DND-41 (cell line): ENCODE measurements at regions not wholly inside any gene's neighbourhood (a gene's known extent, or its start where the extent isn't known, plus 50 kb on each side); places are given as distances from the start of the nearest gene placed in this dataset.

Experiments used
- EZH2 ChIP-seq: IDR thresholded peaks from 3 replicates; pipeline ENCODE4 v1.6.1; 2012; ENCODE audit warnings: borderline replicate concordance, low read depth, mild to moderate bottlenecking, moderate library complexity, low read length, inconsistent platforms; ENCODE audit not compliant: severe bottlenecking
- TF ChIP-seq, protein P1 (sequence below): IDR thresholded peaks from 2 replicates; pipeline ENCODE4 v1.5.1; 2012; ENCODE audit warnings: borderline replicate concordance, low read length, moderate library complexity, mild to moderate bottlenecking; ENCODE audit not compliant: poor library complexity, severe bottlenecking; ENCODE audit errors: extremely low read depth

DNA sequence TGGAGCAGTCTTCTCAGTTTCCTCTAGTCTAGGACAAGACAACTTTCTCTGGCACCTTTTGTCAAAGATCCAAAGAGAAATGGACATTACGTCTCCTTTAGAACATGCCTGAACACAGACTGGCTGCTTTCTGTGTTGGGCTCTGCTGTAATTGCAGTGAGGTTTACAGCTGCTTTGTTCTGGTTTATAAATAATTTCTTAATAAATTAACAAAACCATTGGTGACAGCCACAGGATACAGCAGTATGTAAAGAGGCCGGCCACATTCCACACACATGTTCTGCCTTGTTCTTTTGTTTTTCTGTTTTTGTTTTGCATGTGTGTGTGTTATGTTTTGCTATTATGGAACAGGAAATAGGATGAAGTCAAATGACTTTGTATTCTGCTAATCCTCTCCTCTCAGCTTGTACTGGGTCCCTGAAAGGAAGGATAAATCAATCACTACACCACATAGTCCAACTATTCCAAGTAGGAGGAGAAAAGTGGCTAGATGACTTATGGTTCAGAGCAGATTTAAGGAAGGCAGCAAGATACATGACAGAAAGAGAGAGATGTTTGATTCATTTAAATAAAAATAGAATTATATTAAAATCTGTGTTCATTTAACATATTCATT, 161.5 kb upstream of the ESRRG start:
- TF ChIP-seq, protein P1, sequence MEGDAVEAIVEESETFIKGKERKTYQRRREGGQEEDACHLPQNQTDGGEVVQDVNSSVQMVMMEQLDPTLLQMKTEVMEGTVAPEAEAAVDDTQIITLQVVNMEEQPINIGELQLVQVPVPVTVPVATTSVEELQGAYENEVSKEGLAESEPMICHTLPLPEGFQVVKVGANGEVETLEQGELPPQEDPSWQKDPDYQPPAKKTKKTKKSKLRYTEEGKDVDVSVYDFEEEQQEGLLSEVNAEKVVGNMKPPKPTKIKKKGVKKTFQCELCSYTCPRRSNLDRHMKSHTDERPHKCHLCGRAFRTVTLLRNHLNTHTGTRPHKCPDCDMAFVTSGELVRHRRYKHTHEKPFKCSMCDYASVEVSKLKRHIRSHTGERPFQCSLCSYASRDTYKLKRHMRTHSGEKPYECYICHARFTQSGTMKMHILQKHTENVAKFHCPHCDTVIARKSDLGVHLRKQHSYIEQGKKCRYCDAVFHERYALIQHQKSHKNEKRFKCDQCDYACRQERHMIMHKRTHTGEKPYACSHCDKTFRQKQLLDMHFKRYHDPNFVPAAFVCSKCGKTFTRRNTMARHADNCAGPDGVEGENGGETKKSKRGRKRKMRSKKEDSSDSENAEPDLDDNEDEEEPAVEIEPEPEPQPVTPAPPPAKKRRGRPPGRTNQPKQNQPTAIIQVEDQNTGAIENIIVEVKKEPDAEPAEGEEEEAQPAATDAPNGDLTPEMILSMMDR = no peak
- no peak for TF ChIP-seq EZH2
